ENCODE measurements at regions not wholly inside any gene's neighbourhood (a gene's known extent, or its start where the extent isn't known, plus 50 kb on each side); places are given as distances from the start of the nearest gene placed in this dataset.
"Not testable (repeated sequence)": the region's sequence is repeated elsewhere in the genome, so short reads cannot be mapped to it uniquely, and the experiment has no call there.

DNA sequence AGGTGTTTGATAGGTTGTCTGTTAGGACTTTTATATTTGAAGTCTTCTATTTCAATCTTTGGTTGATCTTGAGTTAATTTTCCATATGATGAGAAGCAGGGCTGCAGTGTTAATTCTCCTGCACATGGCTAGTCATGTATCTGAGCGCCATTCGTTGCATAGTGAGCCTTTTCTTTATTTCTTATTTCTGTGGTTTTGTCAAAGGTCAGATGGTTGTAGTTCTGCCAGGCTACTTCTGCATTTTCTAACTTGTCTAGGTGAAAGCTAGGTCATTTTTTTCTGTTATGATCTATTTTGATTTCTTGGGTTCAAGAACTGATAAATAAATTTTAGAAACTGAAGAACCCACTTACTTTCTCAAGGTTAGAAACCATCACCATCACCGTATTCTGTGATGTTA is 56.7 kb downstream of the CCDC74A start:
- no peak for DNase-seq (ENCODE audit: low read depth in 2 of 3, low spot score in 1 of 3)

DNA sequence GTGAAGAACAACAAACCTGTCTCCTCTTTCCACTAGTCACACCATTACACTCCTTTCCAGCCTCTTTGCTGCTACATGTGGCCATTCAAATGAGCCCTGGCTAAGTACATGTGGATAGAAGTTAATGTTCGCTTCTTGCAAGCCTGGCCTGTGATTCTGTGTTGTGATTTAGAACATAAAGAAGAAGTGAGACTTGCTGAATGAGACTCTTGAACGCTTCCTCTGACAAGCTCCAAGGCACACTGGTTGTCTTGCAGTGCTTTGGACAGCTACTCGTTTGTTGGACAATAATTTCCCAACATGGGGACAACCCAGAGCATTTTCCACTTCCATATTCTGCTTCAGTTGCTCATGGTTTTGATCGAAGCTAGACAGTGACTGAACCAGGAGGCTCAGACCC is 57.3 kb downstream of the CCDC74A start:
- no peak for DNase-seq (ENCODE audit: low read depth in 2 of 3, low spot score in 1 of 3)

DNA sequence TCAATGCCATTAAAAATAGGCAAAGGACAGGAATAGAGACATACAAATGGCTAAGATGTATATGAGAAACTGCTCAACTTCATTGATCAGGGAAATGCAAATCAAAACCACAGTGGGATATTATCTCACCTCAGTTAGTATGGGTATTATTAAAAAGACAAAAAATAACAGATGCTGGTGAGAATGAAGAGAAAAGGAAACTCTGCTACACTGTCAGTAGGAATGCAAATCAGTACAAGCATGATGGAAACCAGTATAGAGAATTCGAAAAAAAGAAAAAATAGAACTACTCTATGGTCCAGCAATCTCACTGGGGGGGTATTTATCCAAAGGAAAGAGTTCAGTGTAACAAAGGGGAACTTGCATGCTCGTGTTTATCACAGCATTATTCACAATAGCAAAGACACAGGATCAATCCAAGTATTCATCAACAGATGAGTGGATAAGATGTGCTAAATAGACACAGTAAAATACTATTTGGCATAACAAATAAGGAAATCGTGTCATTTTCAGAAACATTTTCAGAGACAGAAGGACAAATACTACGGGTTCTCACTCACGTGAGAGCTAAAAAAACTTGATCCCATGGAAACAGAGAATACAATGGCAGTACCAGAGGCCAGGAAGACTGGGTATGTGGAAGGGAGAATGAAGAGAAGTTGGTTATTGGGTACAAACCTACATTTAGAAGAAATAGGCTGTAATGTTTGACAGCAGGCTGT is 60.6 kb downstream of the CCDC74A start:
- DNase-seq (ENCODE audit: low read depth in 2 of 3, low spot score in 1 of 3), result no peak

DNA sequence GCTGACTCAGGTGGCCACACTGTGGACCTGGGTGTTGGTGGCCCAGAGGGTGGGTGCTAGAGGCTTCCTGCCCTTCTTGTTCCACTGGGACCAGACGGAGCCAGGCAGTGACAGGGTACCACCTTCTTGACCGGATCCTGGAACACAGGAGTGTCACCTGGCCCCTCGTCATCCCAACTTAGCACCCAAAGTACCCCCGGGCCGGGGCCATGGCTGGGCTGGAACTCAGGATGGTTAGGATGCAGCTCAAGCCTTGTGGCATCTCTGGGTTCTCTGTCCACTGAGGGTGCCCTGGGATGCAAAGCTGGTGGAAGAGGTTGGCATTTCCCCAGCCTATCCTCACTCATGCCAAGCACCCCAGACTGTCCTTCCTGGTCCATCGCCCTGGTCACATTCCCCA is 61.4 kb downstream of the CCDC74A start:
- DNase-seq (ENCODE audit: low read depth in 2 of 3, low spot score in 1 of 3), result not testable (repeated sequence)

DNA sequence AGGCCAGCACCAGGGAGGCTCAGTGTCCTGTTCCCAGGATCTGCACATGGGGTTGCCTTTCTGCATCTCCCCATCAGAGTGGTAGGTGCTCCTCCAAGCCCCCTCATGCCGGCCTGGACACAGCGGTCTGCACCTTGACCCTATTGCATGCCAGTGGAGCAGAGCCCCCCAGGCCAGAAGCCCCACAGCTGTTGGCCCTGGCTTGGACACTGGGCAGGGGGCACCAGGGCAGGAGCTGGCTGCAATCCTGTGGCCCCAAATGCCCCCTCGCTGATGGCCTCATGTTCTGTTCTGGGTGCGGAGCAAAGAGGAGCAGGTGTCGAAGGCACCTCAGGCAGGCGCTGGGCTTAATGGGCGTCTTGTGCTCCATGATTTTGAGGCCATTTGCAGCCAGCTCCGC is 62.7 kb downstream of the CCDC74A start:
- no peak for DNase-seq (ENCODE audit: low read depth in 2 of 3, low spot score in 1 of 3)

DNA sequence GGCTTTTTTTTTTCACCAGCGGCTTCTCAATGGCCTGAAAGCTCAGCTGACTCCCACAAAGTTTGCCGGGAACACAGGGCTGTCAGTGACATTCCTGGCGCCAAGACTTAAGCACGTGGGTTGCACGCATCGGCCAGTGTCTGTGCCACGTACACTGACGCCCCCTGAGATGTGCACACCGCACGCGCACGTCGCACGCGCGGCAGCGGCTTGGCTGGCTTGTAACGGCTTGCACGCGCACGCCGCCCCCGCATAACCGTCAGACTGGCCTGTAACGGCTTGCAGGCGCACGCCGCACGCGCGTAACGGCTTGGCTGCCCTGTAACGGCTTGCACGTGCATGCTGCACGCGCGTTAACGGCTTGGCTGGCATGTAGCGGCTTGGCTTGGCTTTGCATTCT is 63.2 kb downstream of the CCDC74A start:
- DNase-seq (ENCODE audit: low read depth in 2 of 3, low spot score in 1 of 3), result no peak

DNA sequence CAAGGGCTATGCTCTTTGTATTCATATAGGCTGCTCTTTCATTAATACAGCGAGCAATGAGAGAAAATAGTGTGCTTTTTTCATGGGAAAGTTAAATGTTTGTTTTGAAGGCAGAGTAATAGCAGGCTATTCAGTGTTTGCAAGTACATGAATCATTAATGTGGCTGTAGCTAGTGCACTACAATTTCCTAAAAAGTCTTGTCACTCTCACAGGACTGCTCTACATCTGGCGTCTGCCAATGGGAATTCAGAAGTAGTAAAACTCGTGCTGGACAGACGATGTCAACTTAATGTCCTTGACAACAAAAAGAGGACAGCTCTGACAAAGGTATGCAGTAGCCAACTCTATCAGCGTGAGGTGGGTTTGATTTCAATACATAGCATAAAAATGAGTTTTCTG is 68.9 kb downstream of the CCDC74A start:
- not testable (repeated sequence) for DNase-seq (ENCODE audit: low read depth in 2 of 3, low spot score in 1 of 3)

DNA sequence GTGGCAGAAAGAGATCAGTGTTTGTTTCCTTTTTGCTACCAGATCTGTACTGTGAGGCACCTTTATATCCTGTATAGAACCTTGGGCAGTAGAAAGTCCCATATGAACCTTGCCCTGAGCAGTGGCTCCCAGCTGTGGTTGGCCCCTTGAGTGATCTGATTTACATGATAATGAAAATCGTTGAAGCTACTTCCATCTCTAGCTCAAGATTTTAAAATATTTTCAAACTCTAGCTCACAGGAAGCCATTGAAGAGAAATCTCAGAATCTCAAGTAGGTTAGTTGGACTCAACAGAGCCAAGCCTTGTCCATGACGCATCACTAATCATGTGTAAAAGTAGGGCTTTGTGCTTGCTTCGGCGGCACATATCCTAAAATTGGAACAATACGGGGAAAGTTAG is 74.8 kb downstream of the CCDC74A start:
- DNase-seq (ENCODE audit: low read depth in 2 of 3, low spot score in 1 of 3), result not testable (repeated sequence)

DNA sequence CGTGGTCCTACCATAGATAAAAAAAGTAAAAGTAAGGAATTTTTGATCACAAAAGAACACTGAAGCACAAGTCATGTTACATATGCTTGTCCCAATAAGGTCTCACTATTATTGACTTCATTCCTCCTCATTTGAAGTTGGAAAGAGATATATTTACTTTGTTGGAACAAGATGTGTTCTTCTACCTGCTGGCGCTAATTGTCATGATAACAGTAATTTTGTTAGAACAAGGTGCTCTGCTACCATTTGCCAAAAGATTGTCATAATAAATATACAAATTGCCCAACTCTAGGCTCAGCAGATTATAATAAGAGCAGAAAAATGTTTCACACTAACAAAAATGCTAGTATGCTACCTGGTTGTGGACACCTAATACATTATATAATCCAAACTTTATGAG is 77.0 kb downstream of the CCDC74A start:
- not testable (repeated sequence) for DNase-seq (ENCODE audit: low read depth in 2 of 3, low spot score in 1 of 3)

DNA sequence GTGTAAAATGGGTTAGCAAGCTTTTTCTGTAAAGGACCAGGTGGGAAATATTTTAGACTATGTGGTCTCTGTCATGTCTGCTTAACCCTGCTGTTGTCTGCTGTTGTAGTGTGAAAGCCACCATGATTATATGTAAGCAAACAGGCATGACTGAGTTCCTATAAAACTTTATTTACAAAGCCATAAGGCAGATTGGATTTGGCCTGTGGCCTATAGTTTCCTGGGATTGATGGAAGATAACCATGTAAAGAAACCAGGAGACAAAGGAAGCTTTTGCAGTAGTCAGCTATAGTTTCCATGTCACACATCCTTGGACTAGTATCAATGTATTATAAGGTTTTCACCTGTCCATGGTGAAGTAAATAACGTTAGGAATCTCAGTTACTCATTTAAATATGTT is 78.7 kb downstream of the CCDC74A start:
- DNase-seq (ENCODE audit: low read depth in 2 of 3, low spot score in 1 of 3), result not testable (repeated sequence)

DNA sequence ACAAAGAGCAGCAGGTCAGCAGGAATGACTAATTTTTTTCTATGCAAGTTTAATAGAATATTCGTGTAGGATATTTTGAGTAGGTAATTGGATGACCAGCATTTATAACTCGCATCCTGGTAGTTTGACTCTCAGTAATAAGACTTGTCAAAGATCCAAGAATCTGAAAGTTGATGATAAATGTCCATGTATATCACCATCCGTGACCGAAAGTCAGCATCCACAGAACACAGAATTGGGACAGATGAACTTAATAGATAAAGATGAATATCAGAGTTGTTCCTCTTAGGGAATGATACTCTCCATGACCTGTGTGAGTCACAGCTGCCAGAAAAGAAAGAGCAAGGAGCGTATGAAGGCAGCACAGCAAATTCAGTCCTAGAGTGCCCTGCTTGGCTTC is 79.4 kb downstream of the CCDC74A start:
- not testable (repeated sequence) for DNase-seq (ENCODE audit: low read depth in 2 of 3, low spot score in 1 of 3)

DNA sequence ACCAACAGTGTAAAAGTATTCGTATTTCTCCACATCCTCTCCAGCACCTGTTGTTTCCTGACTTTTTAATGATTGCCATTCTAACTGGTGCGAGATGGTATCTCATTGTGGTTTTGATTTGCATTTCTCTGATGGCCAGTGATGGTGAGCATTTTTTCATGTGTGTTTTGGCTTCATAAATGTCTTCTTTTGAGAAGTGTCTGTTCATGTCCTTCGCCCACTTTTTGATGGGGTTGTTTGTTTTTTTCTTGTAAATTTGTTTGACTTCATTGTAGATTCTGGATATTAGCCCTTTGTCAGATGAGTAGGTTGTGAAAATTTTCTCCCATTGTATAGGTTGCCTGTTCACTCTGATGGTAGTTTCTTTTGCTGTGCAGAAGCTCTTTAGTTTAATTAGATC is 86.9 kb downstream of the CCDC74A start:
- not testable (repeated sequence) for DNase-seq (ENCODE audit: low read depth in 2 of 3, low spot score in 1 of 3)

DNA sequence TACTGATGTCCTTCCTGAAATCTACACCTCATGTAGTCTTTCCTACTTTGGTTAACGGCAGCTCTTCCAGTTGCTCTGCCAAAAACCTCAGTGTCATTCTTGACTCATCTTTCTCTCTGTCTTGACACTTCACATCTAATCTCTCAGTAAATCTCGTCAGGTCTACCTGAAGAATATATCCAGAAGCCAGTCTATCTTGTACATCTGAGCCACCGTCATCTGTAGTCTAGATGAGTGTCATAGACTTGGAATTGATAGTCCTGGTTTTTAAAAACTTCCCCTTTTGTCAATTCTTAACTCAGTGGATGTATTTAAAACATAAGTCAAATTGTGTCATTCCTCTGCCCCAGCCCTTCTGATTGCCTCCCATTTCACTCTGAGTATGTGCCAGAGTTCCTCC is 90.6 kb downstream of the CCDC74A start:
- not testable (repeated sequence) for DNase-seq (ENCODE audit: low read depth in 2 of 3, low spot score in 1 of 3)

DNA sequence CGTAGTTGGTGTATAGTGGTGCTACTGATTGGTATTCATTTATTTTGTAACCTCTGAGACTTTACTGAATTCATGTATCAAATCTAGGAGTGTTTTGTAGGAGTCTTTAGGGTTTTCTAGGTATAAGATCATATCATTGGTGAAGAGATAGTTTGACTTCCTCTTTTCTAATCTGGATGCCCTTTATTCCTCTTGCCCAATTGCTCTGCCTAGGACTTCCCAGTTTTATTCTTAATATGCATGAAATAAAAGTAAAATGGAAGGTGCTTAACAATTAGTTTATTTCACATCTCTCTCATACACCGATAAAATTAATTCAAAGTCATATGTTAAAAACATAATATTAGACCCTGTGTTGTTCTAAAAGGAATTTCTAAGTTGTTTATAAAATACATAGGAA is 95.2 kb downstream of the CCDC74A start:
- not testable (repeated sequence) for DNase-seq (ENCODE audit: low read depth in 2 of 3, low spot score in 1 of 3)

DNA sequence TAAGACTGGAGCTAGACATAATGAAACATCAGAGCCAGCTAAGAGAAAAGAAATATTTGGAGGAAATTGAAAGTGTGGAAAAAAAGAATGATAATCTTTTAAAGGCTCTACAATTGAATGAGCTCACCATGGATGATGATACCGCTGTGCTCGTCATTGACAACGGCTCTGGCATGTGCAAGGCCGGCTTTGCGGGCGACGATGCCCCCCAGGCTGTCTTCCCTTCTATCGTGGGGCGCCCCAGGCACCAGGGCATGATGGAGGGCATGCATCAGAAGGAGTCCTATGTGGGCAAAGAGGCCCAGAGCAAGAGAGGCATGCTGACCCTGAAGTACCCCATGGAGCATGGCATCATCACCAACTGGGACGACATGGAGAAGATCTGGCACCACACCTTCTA is 98.3 kb downstream of the CCDC74A start:
- not testable (repeated sequence) for DNase-seq (ENCODE audit: low read depth in 2 of 3, low spot score in 1 of 3)

DNA sequence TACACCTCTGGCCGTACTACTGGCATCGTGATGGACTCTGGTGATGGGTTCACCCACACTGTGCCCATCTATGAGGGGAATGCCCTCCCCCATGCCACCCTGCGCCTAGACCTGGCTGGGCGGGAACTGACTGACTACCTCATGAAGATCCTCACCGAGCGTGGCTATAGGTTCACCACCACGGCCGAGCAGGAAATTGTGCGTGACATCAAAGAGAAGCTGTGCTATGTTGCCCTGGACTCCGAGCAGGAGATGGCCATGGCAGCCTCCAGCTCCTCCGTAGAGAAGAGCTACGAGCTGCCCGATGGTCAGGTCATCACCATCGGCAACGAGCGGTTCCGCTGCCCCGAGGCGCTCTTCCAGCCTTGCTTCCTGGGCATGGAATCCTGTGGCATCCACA is 98.9 kb downstream of the CCDC74A start:
- not testable (repeated sequence) for DNase-seq (ENCODE audit: low read depth in 2 of 3, low spot score in 1 of 3)

DNA sequence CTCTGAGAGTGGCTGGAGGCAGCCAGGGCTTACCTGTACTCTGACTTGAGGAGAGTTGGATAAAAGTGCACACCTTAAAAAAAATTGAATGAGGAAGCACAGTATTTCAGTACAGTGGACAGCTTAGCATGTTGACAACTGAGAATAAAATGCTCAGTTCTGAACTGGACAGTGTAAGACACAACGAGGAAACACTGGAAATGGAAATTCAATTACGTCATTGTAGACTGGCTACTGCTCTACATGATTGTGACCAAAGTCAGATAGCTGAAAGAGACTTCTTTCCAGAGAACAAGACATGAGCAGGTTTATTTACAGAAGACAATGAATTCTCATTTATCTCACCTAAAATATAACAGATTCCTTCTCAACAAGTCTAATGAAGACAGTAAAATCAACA is 100.1 kb downstream of the CCDC74A start:
- DNase-seq (ENCODE audit: low read depth in 2 of 3, low spot score in 1 of 3), result not testable (repeated sequence)

DNA sequence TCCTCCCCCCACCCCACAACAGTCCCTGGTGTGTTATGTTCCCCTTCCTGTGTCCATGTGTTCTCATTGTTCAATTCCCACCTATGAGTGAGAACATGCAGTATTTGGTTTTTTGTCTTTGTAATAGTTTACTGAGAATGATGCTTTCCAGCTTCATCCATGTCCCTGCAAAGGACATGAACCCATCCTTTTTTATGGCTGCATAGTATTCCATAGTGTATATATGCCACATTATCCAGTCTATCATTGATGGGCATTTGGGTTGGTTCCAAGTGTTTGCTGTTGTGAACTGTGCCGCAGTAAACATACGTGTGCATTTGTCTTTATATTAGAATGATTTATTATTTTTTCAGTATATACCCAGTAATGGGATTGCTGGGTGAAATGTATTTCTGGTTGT is 104.0 kb downstream of the CCDC74A start:
- not testable (repeated sequence) for DNase-seq (ENCODE audit: low read depth in 2 of 3, low spot score in 1 of 3)

DNA sequence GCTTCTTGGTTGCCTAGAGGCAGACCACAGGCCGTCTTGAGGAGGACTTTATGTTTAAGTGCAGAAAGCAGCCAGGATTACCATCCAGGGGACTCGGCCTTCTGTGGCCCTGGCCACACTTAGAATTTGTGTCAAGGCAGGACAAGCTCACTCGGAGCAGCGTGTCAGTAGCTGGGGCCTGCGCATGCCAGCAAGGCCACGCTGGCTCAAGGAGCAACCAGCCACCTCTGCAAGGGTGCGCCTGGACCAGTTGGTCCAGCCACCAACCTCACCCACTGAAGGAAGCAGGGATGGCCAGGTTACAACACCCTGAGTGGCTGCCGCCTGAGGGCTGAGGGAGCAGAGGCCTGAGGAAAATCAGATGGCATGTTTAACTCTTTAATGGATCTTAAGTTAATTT is 105.7 kb downstream of the CCDC74A start:
- not testable (repeated sequence) for DNase-seq (ENCODE audit: low read depth in 2 of 3, low spot score in 1 of 3)

DNA sequence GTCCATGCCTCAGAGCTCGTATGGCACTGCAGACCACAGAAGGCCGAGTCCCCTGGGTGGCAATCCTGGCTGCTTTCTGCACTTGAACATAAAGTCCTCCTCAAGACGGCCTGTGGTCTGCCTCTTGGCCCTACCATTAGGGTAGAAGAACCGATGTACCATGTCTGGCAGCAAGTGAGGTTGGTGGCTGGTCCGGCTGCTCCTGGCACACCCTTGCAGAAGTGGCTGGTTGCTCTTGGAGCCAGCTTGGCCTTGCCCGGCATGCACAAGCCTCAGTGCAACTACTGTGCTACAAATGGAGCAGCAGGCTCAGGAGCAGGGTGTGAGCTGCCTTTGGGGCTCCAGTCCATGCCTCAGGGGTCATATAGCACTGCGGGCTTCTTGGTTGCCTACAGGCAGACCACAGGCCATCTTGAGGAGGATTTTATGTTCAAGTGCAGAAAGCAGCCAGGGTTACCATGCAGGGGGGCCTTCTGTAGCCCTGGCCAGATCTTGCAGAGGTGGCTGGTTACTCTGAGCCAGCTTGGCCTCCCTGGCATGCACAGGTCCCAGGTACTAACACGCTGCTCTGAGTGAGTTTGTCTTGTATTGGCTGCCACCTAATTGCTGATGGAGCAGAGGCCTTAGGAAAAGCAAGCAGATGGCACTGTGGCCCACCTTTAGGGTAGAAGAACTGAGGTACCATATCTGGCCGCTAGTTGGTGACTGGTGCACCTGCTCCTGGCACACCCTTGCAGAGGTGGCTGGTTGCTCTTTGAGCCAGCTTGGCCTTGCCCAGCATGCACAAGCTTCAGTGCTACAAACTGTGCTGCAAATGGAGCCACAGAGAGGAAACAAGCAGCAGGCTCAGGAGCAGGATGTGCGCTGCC is 106.4 kb downstream of the CCDC74A start:
- not testable (repeated sequence) for DNase-seq (ENCODE audit: low read depth in 2 of 3, low spot score in 1 of 3)

DNA sequence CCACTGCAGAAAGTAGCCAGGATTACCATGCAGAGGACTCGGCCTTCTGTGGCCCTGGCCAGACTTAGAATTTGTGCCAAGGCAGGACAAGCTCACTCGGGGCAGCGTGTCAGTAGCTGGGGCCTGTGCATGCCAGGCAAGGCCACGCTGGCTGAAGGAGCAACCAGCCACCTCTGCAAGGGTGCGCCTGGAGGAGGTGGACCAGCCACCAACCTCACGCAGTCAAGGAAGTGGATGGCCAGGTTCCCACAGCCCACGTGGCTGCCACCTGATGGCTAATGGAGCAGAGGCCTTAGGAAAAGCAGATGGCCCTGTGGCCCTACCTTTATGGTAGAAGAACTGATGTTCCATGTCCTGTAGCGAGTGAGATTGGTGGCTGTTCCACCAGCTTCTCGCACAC is 107.9 kb downstream of the CCDC74A start:
- DNase-seq (ENCODE audit: low read depth in 2 of 3, low spot score in 1 of 3), result no peak

DNA sequence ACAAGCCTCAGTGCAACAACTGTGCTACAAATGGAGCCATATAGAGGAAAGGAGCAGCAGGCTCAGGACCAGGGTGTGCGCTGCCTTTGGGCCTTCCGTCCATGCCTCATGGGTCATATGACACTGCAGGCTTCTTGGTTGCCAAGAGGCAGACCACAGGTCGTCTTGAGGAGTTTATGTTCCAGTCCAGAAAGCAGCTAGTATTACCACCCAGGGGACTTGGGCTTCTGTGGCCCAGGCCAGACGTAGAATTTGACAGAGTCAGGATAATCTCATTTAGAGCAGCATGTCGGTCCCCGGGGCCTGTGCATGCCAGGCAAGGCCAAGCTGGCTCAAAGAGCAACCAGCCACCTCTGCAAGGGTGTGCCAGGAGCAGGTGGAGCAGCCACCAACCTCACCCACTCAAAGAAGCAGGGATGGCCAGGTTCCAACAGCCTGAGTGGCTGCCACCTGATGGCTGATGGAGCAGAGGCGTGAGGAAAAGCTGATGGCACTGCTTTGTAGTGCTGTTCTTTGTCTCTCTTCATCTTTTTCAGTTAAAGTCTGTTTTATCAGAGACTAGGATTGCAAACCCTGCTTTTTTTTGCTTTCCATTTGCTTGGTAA is 109.1 kb downstream of the CCDC74A start:
- DNase-seq (ENCODE audit: low read depth in 2 of 3, low spot score in 1 of 3), result not testable (repeated sequence)
